WTC11 (cell line): ENCODE measurements at regions not wholly inside any gene's neighbourhood (a gene's known extent, or its start where the extent isn't known, plus 50 kb on each side); places are given as distances from the start of the nearest gene placed in this dataset.

Experiments used
- MAX ChIP-seq: sonication (generic); formaldehyde crosslinking; IDR thresholded peaks from 2 replicates; pipeline ENCODE4 v1.8.0; 2022; ENCODE audit warnings: mild to moderate bottlenecking, missing genetic modification reagents
- MLX ChIP-seq: sonication (generic); formaldehyde crosslinking; IDR thresholded peaks from 2 replicates; pipeline ENCODE4 v1.8.1; 2023; ENCODE audit warnings: mild to moderate bottlenecking, missing genetic modification reagents, moderate library complexity
- TCF7 ChIP-seq: sonication (generic); formaldehyde crosslinking; IDR thresholded peaks from 2 replicates; pipeline ENCODE4 v1.8.0; 2022; ENCODE audit warnings: mild to moderate bottlenecking, low read depth, missing genetic modification reagents, moderate library complexity
- TP53 ChIP-seq: sonication (generic); formaldehyde crosslinking; IDR thresholded peaks from 2 replicates; pipeline ENCODE4 v1.8.1; 2023; ENCODE audit warnings: mild to moderate bottlenecking, missing genetic modification reagents
- ZNF423 ChIP-seq: fragments of 250-450 bp; sonication (Bioruptor Pico); IDR thresholded peaks from 2 replicates; pipeline ENCODE4 v2.1.2; 2022; ENCODE audit warnings: mild to moderate bottlenecking, moderate library complexity
- TF ChIP-seq, protein P1 (sequence below): fragments of 200-600 bp; IDR thresholded peaks from 2 replicates; pipeline ENCODE4 v1.8.0; 2022; ENCODE audit warnings: antibody characterized with exemption
- TF ChIP-seq, protein P2 (sequence below): sonication (generic); formaldehyde crosslinking; IDR thresholded peaks from 2 replicates; pipeline ENCODE4 v1.8.1; 2022; ENCODE audit warnings: low read depth, mild to moderate bottlenecking, moderate library complexity, missing genetic modification reagents, borderline replicate concordance

DNA sequence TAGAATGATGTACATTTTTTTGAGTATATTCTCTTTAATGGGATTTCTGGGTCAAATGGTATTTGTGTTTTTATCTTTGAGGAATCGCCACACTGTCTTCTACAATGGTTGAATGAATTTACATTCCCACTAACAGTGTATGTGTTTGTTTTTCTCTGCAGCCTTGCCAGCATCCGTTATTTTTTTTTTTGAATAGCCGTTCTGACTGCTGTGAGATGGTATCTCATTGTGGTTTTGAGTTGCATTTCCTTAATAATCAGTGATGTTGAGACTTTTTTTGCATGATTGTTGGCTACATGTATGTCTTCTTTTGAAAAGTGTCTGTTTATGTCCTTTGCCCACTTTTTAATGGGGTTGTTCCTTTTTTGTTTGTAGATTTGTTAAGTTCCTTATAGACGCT lies 172.7 kb upstream of the CDH8 start:
- TF ChIP-seq, protein P1, sequence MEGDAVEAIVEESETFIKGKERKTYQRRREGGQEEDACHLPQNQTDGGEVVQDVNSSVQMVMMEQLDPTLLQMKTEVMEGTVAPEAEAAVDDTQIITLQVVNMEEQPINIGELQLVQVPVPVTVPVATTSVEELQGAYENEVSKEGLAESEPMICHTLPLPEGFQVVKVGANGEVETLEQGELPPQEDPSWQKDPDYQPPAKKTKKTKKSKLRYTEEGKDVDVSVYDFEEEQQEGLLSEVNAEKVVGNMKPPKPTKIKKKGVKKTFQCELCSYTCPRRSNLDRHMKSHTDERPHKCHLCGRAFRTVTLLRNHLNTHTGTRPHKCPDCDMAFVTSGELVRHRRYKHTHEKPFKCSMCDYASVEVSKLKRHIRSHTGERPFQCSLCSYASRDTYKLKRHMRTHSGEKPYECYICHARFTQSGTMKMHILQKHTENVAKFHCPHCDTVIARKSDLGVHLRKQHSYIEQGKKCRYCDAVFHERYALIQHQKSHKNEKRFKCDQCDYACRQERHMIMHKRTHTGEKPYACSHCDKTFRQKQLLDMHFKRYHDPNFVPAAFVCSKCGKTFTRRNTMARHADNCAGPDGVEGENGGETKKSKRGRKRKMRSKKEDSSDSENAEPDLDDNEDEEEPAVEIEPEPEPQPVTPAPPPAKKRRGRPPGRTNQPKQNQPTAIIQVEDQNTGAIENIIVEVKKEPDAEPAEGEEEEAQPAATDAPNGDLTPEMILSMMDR, result no peak
- TF ChIP-seq ZNF423, result no peak
- no peak for TF ChIP-seq MLX (CRISPR knock-in tag)
- no peak for TF ChIP-seq MAX (CRISPR knock-in tag)
- no peak for TF ChIP-seq TP53 (CRISPR knock-in tag)
- TF ChIP-seq, protein P2, sequence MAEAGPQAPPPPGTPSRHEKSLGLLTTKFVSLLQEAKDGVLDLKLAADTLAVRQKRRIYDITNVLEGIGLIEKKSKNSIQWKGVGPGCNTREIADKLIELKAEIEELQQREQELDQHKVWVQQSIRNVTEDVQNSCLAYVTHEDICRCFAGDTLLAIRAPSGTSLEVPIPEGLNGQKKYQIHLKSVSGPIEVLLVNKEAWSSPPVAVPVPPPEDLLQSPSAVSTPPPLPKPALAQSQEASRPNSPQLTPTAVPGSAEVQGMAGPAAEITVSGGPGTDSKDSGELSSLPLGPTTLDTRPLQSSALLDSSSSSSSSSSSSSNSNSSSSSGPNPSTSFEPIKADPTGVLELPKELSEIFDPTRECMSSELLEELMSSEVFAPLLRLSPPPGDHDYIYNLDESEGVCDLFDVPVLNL (CRISPR knock-in tag), result no peak
- TF ChIP-seq TCF7 (CRISPR knock-in tag), result no peak
